PC-9 (cell line): ENCODE measurements at regions not wholly inside any gene's neighbourhood (a gene's known extent, or its start where the extent isn't known, plus 50 kb on each side); places are given as distances from the start of the nearest gene placed in this dataset.

ENCODE experiments used
- CTCF ChIP-seq: fragments of 200-600 bp; sonication (generic); conservative IDR thresholded peaks from 2 replicates; pipeline ENCODE4 v1.6.1; 2017; ENCODE audit warnings: mixed run types, antibody characterized with exemption, mild to moderate bottlenecking, moderate library complexity
- EZH2 ChIP-seq: fragments of 200-600 bp; sonication (generic); IDR thresholded peaks from 2 replicates; pipeline ENCODE4 v1.8.0; 2017; ENCODE audit warnings: antibody characterized with exemption, low read depth

GRCh38 chr16:64687123-64687522 lies 434.7 kb downstream of the CDH11 start:
- TF ChIP-seq CTCF: no peak
- TF ChIP-seq EZH2: no peak
